SK-N-SH (cell line): ENCODE measurements at regions not wholly inside any gene's neighbourhood (a gene's known extent, or its start where the extent isn't known, plus 50 kb on each side); places are given as distances from the start of the nearest gene placed in this dataset.

Experiments used
- CTCF ChIA-PET: fragments of 300-600, 350-600 bp; formaldehyde crosslinking; extraction: SDS; loops from one replicate; lab custom pipeline; 2021; lab: Yijun Ruan, JAX
- POLR2A ChIA-PET: fragments of 350-600 bp; sonication (Branson Sonifier 250); formaldehyde crosslinking; extraction: SDS; loops from one replicate; lab custom pipeline; 2020; ENCODE audit warnings: antibody characterized with exemption, inconsistent platforms; lab: Yijun Ruan, JAX
- DNase-seq: peaks from one replicate; pipeline ENCODE4 v3.0.0; 2012
- H2AFZ ChIP-seq: fragments of 200-600 bp; sonication (generic); 2 replicates; pipeline ENCODE4 v1.8.1; 2016; ENCODE audit warnings: antibody characterized with exemption, mild to moderate bottlenecking, low read depth
- H3F3A ChIP-seq: fragments of 200-600 bp; sonication (generic); replicated peaks from 2 replicates; pipeline ENCODE3; 2016; ENCODE audit warnings: antibody characterized with exemption, mild to moderate bottlenecking; ENCODE audit not compliant: insufficient read depth
- H3K27ac ChIP-seq, 2 experiments: fragments of 200-500 bp in 1 of 2; fragments of 200-600 bp in 1 of 2; sonication (Bioruptor generic) in 1 of 2; sonication (generic), shearing (Covaris generic) in 1 of 2; 2 replicates each; pipeline versions ENCODE4 v1.5.1 to v1.6.1; 2014 to 2016; ENCODE audit warnings: low read depth in 2 of 2, inconsistent platforms in 1 of 2, low read length in 1 of 2, mild to moderate bottlenecking in 1 of 2, mixed read lengths in 1 of 2
- H3K27me3 ChIP-seq: fragments of 200-600 bp; sonication (generic), shearing (Covaris generic); 2 replicates; pipeline ENCODE4 v1.6.1; 2016; ENCODE audit warnings: mixed run types; ENCODE audit not compliant: insufficient read depth
- H3K36me3 ChIP-seq, 2 experiments: fragments of 200-500 bp in 1 of 2; fragments of 200-600 bp in 1 of 2; sonication (Bioruptor generic) in 1 of 2; sonication (generic) in 1 of 2; replicated peaks in 1 of 2; 2 replicates each; pipeline versions ENCODE3 to v1.5.1; 2014 to 2016; ENCODE audit warnings: low read length in 1 of 2, mild to moderate bottlenecking in 1 of 2; ENCODE audit not compliant: insufficient read depth in 2 of 2, control insufficient read depth in 1 of 2
- H3K4me1 ChIP-seq, 2 experiments: fragments of 200-500 bp in 1 of 2; fragments of 200-600 bp in 1 of 2; sonication (Bioruptor generic) in 1 of 2; sonication (generic), shearing (Covaris generic) in 1 of 2; 2 replicates each; pipeline versions ENCODE4 v1.5.1 to v1.6.1; 2014 to 2016; ENCODE audit warnings: low read depth in 1 of 2, low read length in 1 of 2, mixed run types in 1 of 2; ENCODE audit not compliant: insufficient read depth in 2 of 2, control insufficient read depth in 1 of 2
- H3K4me2 ChIP-seq: fragments of 200-600 bp; sonication (generic), shearing (Covaris generic); 2 replicates; pipeline ENCODE4 v1.6.1; 2017; ENCODE audit warnings: mixed run types
- H3K4me3 ChIP-seq, 2 experiments: fragments of 200-500 bp in 1 of 2; fragments of 200-600 bp in 1 of 2; sonication (Bioruptor generic) in 1 of 2; sonication (generic), shearing (Covaris generic) in 1 of 2; 2 replicates each; pipeline versions ENCODE4 v1.5.1 to v1.8.1; 2014 to 2016; ENCODE audit warnings: low read depth in 2 of 2, inconsistent platforms in 1 of 2, low read length in 1 of 2, mild to moderate bottlenecking in 1 of 2, mixed read lengths in 1 of 2, moderate library complexity in 1 of 2
- H3K79me2 ChIP-seq: fragments of 200-600 bp; sonication (generic); 2 replicates; pipeline ENCODE4 v1.8.1; 2017; ENCODE audit warnings: mild to moderate bottlenecking; ENCODE audit not compliant: insufficient read depth
- H3K9ac ChIP-seq: fragments of 200-600 bp; sonication (generic); 2 replicates; pipeline ENCODE4 v1.6.1; 2017; ENCODE audit warnings: mixed run types
- H3K9me2 ChIP-seq: fragments of 200-600 bp; sonication (generic); 2 replicates; pipeline ENCODE4 v1.6.1; 2017; ENCODE audit warnings: mixed run types
- H3K9me3 ChIP-seq: fragments of 200-600 bp; sonication (generic); 2 replicates; pipeline ENCODE4 v1.6.1; 2017; ENCODE audit warnings: mixed run types, mild to moderate bottlenecking, moderate library complexity
- H4K20me1 ChIP-seq: fragments of 200-600 bp; sonication (generic); 2 replicates; pipeline ENCODE4 v1.6.1; 2017; ENCODE audit warnings: mild to moderate bottlenecking, mixed run types; ENCODE audit not compliant: insufficient read depth
- CHD2 ChIP-seq: fragments of 150-350 bp; IDR thresholded peaks from 2 replicates; pipeline ENCODE4 v1.6.1; 2018; ENCODE audit warnings: low read length; ENCODE audit not compliant: partially characterized antibody
- ELF1 ChIP-seq: IDR thresholded peaks from 2 replicates; pipeline ENCODE4 v1.4.0; 2012
- EP300 ChIP-seq, 2 experiments: IDR thresholded peaks; 2 replicates each; pipeline versions ENCODE4 v1.4.0 to v1.6.1; 2012; ENCODE audit warnings: borderline replicate concordance in 1 of 2, low read depth in 1 of 2, low read length in 1 of 2
- GATA2 ChIP-seq: sonication (generic); formaldehyde crosslinking; IDR thresholded peaks from 2 replicates; pipeline ENCODE4 v1.5.0; 2020; ENCODE audit warnings: mild to moderate bottlenecking, missing genetic modification reagents
- MXI1 ChIP-seq: IDR thresholded peaks from 2 replicates; pipeline ENCODE4 v1.6.1; 2012; ENCODE audit warnings: mild to moderate bottlenecking, low read depth, low read length, improper control_type of control experiment
- NRF1 ChIP-seq: IDR thresholded peaks from 2 replicates; pipeline ENCODE4 v1.6.1; 2012; ENCODE audit warnings: low read depth, mild to moderate bottlenecking, low read length
- POLR2AphosphoS5 ChIP-seq: IDR thresholded peaks from 2 replicates; pipeline ENCODE4 v1.6.1; 2012; ENCODE audit warnings: low read depth, low read length
- RAD21 ChIP-seq: IDR thresholded peaks from 2 replicates; pipeline ENCODE4 v1.6.1; 2012; ENCODE audit warnings: mild to moderate bottlenecking, low read length
- RCOR1 ChIP-seq: fragments of 150-350 bp; IDR thresholded peaks from 2 replicates; pipeline ENCODE4 v1.6.1; 2017; ENCODE audit warnings: antibody characterized with exemption, low read length
- REST ChIP-seq: IDR thresholded peaks from 2 replicates; pipeline ENCODE4 v1.6.1; 2012; ENCODE audit warnings: mild to moderate bottlenecking, low read depth, low read length, moderate library complexity
- RFX5 ChIP-seq: IDR thresholded peaks from 2 replicates; pipeline ENCODE4 v1.6.1; 2012; ENCODE audit warnings: mild to moderate bottlenecking, improper control_type of control experiment, low read length
- RXRA ChIP-seq: IDR thresholded peaks from 2 replicates; pipeline ENCODE4 v1.4.0; 2012; ENCODE audit warnings: low read depth, mild to moderate bottlenecking, borderline replicate concordance
- SIN3A ChIP-seq: IDR thresholded peaks from 2 replicates; pipeline ENCODE4 v1.6.1; 2012; ENCODE audit warnings: low read depth, mild to moderate bottlenecking, low read length, moderate library complexity, borderline replicate concordance
- SMC3 ChIP-seq: IDR thresholded peaks from 2 replicates; pipeline ENCODE4 v1.6.1; 2012; ENCODE audit warnings: low read depth, low read length, improper control_type of control experiment
- TAF1 ChIP-seq: IDR thresholded peaks from 2 replicates; pipeline ENCODE4 v1.6.1; 2012; ENCODE audit warnings: low read depth, mild to moderate bottlenecking, low read length, moderate library complexity, borderline replicate concordance
- TCF12 ChIP-seq: IDR thresholded peaks from 2 replicates; pipeline ENCODE4 v1.4.0; 2012
- USF1 ChIP-seq: IDR thresholded peaks from 2 replicates; pipeline ENCODE4 v1.4.0; 2012; ENCODE audit warnings: low read depth, borderline replicate concordance
- YY1 ChIP-seq: IDR thresholded peaks from 2 replicates; pipeline ENCODE4 v1.4.0; 2012; ENCODE audit warnings: low read depth, mild to moderate bottlenecking
- WGBS: methylation state at CpG from one replicate; pipeline ENCODE4 v1.1.6; 2017; ENCODE audit warnings: low lambda C conversion rate; 5-methylcytosine and 5-hydroxymethylcytosine counted together
- TF ChIP-seq, protein P1 (sequence below): fragments of 200-600 bp; sonication (generic); IDR thresholded peaks from 2 replicates; pipeline ENCODE4 v1.6.1; 2017; ENCODE audit warnings: antibody characterized with exemption, mild to moderate bottlenecking, moderate library complexity
- TF ChIP-seq, protein P2 (sequence below): IDR thresholded peaks from 2 replicates; pipeline ENCODE4 v1.4.0; 2012; ENCODE audit warnings: low read depth

GRCh38 chr5:36435516-36435915, 133.8 kb upstream of the RANBP3L start:
- ChIA-PET CTCF (interaction anchor here (0.8 kb wide), 1 partner anchor 50 kb away, joined by 3 read pairs; no protein-coding TSS in a partner anchor), POLR2A (no interaction called here)
- TF ChIP-seq RAD21 (no peak), GATA2 (CRISPR knock-in tag) (no peak), TAF1 (no peak), SMC3 (no peak), RXRA (no peak), RCOR1 (no peak)
- TF ChIP-seq, protein P1, sequence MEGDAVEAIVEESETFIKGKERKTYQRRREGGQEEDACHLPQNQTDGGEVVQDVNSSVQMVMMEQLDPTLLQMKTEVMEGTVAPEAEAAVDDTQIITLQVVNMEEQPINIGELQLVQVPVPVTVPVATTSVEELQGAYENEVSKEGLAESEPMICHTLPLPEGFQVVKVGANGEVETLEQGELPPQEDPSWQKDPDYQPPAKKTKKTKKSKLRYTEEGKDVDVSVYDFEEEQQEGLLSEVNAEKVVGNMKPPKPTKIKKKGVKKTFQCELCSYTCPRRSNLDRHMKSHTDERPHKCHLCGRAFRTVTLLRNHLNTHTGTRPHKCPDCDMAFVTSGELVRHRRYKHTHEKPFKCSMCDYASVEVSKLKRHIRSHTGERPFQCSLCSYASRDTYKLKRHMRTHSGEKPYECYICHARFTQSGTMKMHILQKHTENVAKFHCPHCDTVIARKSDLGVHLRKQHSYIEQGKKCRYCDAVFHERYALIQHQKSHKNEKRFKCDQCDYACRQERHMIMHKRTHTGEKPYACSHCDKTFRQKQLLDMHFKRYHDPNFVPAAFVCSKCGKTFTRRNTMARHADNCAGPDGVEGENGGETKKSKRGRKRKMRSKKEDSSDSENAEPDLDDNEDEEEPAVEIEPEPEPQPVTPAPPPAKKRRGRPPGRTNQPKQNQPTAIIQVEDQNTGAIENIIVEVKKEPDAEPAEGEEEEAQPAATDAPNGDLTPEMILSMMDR = no peak
- WGBS = 7% methylated on average over 4 of the region's 4 CpGs
- Histone ChIP-seq H4K20me1 (no peaks in the 10 kb centered on the region), H3K9me3 (no peaks in the 10 kb centered on the region), H3K4me3 (no peak overlapping the region), H3K4me1 (no peaks in the 10 kb centered on the region; a peak in 1 of 4 replicates), H2AFZ (no peak overlapping the region), H3K4me2 (no peak overlapping the region), H3K79me2 (no peaks in the 10 kb centered on the region), H3K9me2 (no peaks in the 10 kb centered on the region; the same call in 1 of the 2 replicates), H3K36me3 (no peaks in the 10 kb centered on the region), H3K27me3 (peaks cover 14% of the 10 kb centered on the region), H3K27ac (no peak overlapping the region), H3F3A (no peaks in the 10 kb centered on the region), H3K9ac (no peak overlapping the region)
- DNase-seq = no peak

DNA sequence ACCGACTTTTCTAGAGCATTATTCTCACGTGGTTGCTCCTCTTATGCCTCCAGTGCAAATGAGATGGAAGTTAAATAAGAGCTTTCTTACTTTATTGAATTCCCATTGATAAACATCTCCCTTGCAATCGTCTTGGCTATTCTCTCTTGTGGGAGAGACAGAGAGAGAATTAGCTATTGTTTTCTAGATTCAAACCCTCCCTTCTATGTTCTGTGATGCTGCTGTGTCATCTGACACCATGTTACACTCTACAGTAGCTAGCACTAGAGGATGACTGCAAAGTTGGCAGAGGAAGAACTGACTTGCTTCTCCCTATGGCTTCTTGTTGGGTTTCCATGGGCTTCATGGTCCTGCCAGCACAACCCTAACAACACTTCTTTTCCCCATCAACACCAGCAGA, 134.6 kb upstream of the RANBP3L start:
- no peak overlapping the region for H2AFZ ChIP-seq
- DNase-seq = no peak
- no peak overlapping the region for H3K27ac ChIP-seq
- no peak overlapping the region for H3K4me2 ChIP-seq
- H3F3A ChIP-seq = no peaks in the 10 kb centered on the region
- peaks cover 14% of the 10 kb centered on the region for H3K27me3 ChIP-seq
- H4K20me1 ChIP-seq = no peaks in the 10 kb centered on the region
- H3K4me1 ChIP-seq = no peaks in the 10 kb centered on the region; a peak in 1 of 4 replicates
- no peak overlapping the region for H3K9ac ChIP-seq
- H3K36me3 ChIP-seq = no peaks in the 10 kb centered on the region
- H3K4me3 ChIP-seq = no peak overlapping the region
- no peaks in the 10 kb centered on the region for H3K9me3 ChIP-seq
- H3K79me2 ChIP-seq = no peaks in the 10 kb centered on the region
- POLR2A ChIA-PET = no interaction called here
- H3K9me2 ChIP-seq = no peaks in the 10 kb centered on the region; the same call in 1 of the 2 replicates
- CTCF ChIA-PET = interaction anchor here (0.8 kb wide), 1 partner anchor 49 kb away, joined by 3 read pairs; no protein-coding TSS in a partner anchor
- 2% methylated on average over 3 of the region's 3 CpGs for WGBS
- TF ChIP-seq ELF1 = no peak
- no peak for TF ChIP-seq EP300 (IDR thresholded peaks at IDR 0.05; ENCODE audit: borderline replicate concordance in 1 of 2, low read depth in 1 of 2, low read length in 1 of 2)
- no peak for TF ChIP-seq MXI1
- TF ChIP-seq POLR2AphosphoS5 = no peak
- no peak for TF ChIP-seq CHD2
- no peak for TF ChIP-seq YY1
- TF ChIP-seq SIN3A = no peak
- TF ChIP-seq NRF1 = no peak
- TF ChIP-seq, protein P1 = no peak
- no peak for TF ChIP-seq RFX5
- no peak for TF ChIP-seq USF1
- no peak for TF ChIP-seq TAF1
- TF ChIP-seq REST = no peak
- TF ChIP-seq, protein P2, sequence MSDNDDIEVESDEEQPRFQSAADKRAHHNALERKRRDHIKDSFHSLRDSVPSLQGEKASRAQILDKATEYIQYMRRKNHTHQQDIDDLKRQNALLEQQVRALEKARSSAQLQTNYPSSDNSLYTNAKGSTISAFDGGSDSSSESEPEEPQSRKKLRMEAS = no peak
- TF ChIP-seq SMC3 = no peak
- TF ChIP-seq TCF12 = no peak
